Right lobe of liver (tissue), 6 donors: ENCODE measurements at regions not wholly inside any gene's neighbourhood (a gene's known extent, or its start where the extent isn't known, plus 50 kb on each side); places are given as distances from the start of the nearest gene placed in this dataset.

Source experiments
- ATAC-seq, 4 donors: fragments of 200-7000 bp; cut with Tn5 transposase; one replicate each; pipeline ENCODE4 v1.9.1; 2020; ENCODE audit warnings: mild to moderate bottlenecking in 4 of 4, moderate library complexity in 4 of 4
- DNase-seq, 3 donors: peaks; one replicate each; pipeline ENCODE4 v3.0.0-alpha.2; 2020
- H3K27ac ChIP-seq, 3 donors: fragments of 200-600 bp; one replicate each; pipeline ENCODE4 v1.8.0; 2022
- H3K27me3 ChIP-seq, 2 donors: fragments of 200-600 bp; one replicate each; pipeline ENCODE4 v1.8.0; 2022
- H3K36me3 ChIP-seq, 4 donors: fragments of 200-600 bp; sonication (generic) in 1 of 4; one replicate each; pipeline versions ENCODE4 v1.5.1 to v1.8.0; 2017 to 2022; ENCODE audit warnings: control low read depth in 1 of 4
- H3K4me1 ChIP-seq, 4 donors: fragments of 200-600 bp; sonication (generic) in 1 of 4; one replicate each; pipeline versions ENCODE4 v1.5.1 to v1.8.0; 2017 to 2022; ENCODE audit warnings: control low read depth in 1 of 4
- H3K4me3 ChIP-seq, 3 donors: fragments of 200-600 bp; one replicate each; pipeline ENCODE4 v1.8.0; 2022
- H3K9me3 ChIP-seq, 4 donors: fragments of 200-600 bp; sonication (generic) in 1 of 4; one replicate each; pipeline versions ENCODE4 v1.5.1 to v1.8.0; 2017 to 2022; ENCODE audit warnings: control low read depth in 1 of 4
- POLR2A ChIP-seq: fragments of 450-650 bp; IDR thresholded peaks from one replicate; pipeline ENCODE4 v1.6.1; 2017; ENCODE audit warnings: antibody characterized with exemption, mild to moderate bottlenecking
- WGBS: methylation state at CpG from one replicate; pipeline ENCODE4 v1.1.6; 2018; ENCODE audit warnings: low coverage, low lambda C conversion rate; ENCODE audit not compliant: insufficient coverage; ENCODE audit errors: missing lambda C conversion rate; 5-methylcytosine and 5-hydroxymethylcytosine counted together
- intact Hi-C, 2 donors: fragments of 100-400 bp; cut with DNase I; formaldehyde crosslinking; loops; one replicate each; pipeline versions ENCODE4 v1.11.2 to v1.14.1; 2022
- TF ChIP-seq, protein P1 (sequence below), 4 donors: fragments of 200-600 bp in 3 of 4; fragments of 450-650 bp in 1 of 4; IDR thresholded peaks; one replicate each; pipeline versions ENCODE4 v1.5.1 to v1.8.0; 2016 to 2022; ENCODE audit warnings: antibody characterized with exemption in 4 of 4, mild to moderate bottlenecking in 2 of 4
- donor health status: DM: no; HTN: yes; CAD: no.
- donor health status: DM: no; HTN: no; CAD: no.
- donor health status: DM: no; HTN: no; CAD: no.
- donor health status: DM: no; HTN: yes; CAD: no.
- donor health status: DM: no; HTN: yes; CAD: no.

DNA sequence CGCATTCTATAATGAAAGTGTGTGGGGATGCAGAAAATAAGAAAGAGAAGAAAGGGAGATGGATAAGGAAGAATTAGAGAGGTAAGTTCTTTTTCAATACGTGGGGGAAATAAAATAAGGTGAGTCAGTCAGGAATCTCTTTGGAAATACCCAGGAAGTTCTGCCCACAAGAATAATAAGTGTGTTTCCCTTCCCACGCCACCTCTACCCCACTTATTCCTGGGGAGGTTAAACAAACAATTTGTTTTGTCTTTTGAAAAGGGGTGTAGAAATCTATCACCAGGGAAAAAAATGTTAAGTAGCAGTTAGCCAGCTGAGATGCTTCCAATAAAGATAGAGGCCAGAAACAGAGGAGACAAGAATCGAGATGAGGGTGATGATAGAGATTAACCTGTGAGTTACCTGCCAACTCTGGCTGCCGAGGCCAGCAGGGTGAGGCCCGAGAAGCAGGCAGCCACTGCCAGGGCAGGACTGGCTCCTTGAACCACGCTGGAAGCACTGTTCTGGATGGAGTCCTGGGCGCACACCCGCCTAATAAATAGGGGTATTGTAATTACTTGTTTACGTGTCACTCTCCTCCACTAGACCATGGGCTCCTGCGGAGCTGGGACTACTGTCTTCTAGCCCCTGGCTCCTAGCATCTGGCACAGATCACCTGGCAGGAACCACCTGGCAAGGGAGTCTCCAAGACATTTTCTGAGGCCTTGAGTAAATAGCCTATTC, 191.3 kb downstream of the FGFR2 start:
- intact Hi-C loops, result no loop called here
- WGBS, result 49% methylated on average over 4 of the region's 11 CpGs
- TF ChIP-seq, protein P1, sequence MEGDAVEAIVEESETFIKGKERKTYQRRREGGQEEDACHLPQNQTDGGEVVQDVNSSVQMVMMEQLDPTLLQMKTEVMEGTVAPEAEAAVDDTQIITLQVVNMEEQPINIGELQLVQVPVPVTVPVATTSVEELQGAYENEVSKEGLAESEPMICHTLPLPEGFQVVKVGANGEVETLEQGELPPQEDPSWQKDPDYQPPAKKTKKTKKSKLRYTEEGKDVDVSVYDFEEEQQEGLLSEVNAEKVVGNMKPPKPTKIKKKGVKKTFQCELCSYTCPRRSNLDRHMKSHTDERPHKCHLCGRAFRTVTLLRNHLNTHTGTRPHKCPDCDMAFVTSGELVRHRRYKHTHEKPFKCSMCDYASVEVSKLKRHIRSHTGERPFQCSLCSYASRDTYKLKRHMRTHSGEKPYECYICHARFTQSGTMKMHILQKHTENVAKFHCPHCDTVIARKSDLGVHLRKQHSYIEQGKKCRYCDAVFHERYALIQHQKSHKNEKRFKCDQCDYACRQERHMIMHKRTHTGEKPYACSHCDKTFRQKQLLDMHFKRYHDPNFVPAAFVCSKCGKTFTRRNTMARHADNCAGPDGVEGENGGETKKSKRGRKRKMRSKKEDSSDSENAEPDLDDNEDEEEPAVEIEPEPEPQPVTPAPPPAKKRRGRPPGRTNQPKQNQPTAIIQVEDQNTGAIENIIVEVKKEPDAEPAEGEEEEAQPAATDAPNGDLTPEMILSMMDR (IDR thresholded peaks at IDR 0.05), result no peak
- no peak for TF ChIP-seq POLR2A
- H3K9me3 ChIP-seq, result no peaks in the 10 kb centered on the region
- DNase-seq (no peak), ATAC-seq (peak in 1 of 4 donors; percentile 27)
- H3K36me3 ChIP-seq, result no peaks in the 10 kb centered on the region
- H3K27ac ChIP-seq, result no peak overlapping the region
- no peak overlapping the region for H3K4me3 ChIP-seq
- no peaks in the 10 kb centered on the region for H3K4me1 ChIP-seq
- H3K27me3 ChIP-seq, result no peaks in the 10 kb centered on the region

DNA sequence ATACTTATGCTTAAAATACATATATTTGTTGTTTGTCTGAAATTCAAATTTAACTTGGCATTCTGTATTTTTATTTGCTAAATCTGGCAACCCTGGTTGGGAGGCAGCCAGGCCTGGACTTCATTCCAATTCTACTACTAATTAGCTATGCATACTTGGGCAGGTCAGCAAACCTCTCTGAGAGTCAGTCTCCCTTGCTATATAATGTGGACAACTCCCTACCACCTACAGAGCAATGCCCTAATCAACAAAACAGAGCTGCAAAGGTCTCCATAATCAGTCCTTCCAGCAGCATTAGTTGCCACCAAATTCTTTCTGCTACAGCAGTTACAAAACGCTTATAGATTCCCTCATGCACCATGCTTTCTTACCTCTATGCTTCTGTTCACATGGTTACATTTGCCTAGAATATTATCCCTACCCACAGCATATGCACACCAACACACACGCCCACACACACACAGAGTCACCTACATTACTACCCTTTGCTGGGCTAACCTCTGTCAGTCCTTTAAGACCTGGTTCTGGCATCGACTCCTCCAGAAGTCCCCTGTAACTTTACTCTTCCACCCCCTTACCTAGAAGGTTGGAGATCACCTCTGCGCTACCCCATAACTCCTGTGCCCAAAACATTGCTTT, 188.7 kb downstream of the FGFR2 start:
- intact Hi-C loops, result no loop called here
- TF ChIP-seq, protein P1 (IDR thresholded peaks at IDR 0.05), result no peak
- TF ChIP-seq POLR2A, result no peak

DNA sequence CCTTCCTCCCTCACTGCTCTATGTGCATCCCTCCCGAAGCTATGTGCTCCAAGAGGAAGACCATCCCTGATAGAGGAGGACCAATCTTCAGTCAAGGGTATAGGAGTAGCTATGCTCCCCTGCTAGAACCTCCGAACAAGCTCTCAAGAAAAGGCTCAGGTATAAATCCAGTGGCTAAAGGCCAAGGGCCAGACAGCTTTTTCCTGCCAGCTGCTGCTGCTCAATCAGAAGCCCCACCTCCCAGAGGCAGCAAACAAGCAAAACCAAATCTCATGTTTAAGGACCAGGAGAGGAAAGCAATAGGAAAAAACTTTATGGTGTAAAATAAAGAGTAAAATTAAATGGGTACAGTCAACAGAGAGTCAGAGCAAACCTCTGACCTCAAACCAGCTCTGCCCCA, 187.2 kb downstream of the FGFR2 start:
- 86% methylated on average over 1 of the region's 2 CpGs for WGBS

More for the DNA sequence above, 188.7 kb downstream of the FGFR2 start:
- H3K9me3 ChIP-seq, result no peaks in the 10 kb centered on the region
- 69% methylated on average over 4 of the region's 4 CpGs for WGBS
- ATAC-seq (no peak), DNase-seq (no peak)
- H3K4me3 ChIP-seq, result no peak overlapping the region
- H3K27me3 ChIP-seq, result no peaks in the 10 kb centered on the region
- H3K4me1 ChIP-seq, result no peaks in the 10 kb centered on the region
- no peak overlapping the region for H3K27ac ChIP-seq
- H3K36me3 ChIP-seq, result no peaks in the 10 kb centered on the region

DNA sequence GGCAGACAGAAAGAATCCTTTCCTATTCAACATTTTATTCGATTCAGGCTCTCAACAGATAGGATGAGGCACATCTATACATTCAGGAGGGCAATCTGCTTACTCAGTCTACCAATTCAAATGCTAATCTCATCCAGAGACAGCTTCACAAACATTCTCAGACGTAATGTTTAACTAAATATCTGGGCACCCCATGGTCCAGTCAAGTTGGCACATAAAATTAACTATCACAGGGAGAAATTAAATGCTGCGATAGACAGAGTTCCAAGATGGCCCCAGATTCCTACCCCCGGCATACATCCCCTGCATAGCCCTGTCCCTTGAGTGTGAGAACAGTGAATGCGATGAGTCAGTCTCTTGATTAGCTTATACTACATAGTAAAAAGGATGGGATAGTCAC, 184.3 kb downstream of the FGFR2 start:
- WGBS, result 54% methylated on average over 5 of the region's 5 CpGs
- H3K27ac ChIP-seq, result no peak overlapping the region
- ATAC-seq, result no peak
- H3K27me3 ChIP-seq, result no peaks in the 10 kb centered on the region
- no peak overlapping the region for H3K4me3 ChIP-seq
- no peaks in the 10 kb centered on the region for H3K9me3 ChIP-seq
- intact Hi-C loops, result no loop called here
- TF ChIP-seq, protein P1 (IDR thresholded peaks at IDR 0.05), result no peak
- TF ChIP-seq POLR2A, result no peak
- DNase-seq, result no peak
- H3K4me1 ChIP-seq, result no peaks in the 10 kb centered on the region
- H3K36me3 ChIP-seq, result no peaks in the 10 kb centered on the region

More for the DNA sequence above, 187.2 kb downstream of the FGFR2 start:
- intact Hi-C loops, result no loop called here
- Histone ChIP-seq H3K27ac (no peak overlapping the region), H3K4me3 (no peak overlapping the region), H3K36me3 (no peaks in the 10 kb centered on the region), H3K4me1 (no peaks in the 10 kb centered on the region), H3K9me3 (no peaks in the 10 kb centered on the region), H3K27me3 (no peaks in the 10 kb centered on the region)
- DNase-seq (no peak), ATAC-seq (no peak)
- TF ChIP-seq, protein P1 (IDR thresholded peaks at IDR 0.05), result no peak
- TF ChIP-seq POLR2A, result no peak
